ENCODE measurements at regions not wholly inside any gene's neighbourhood (a gene's known extent, or its start where the extent isn't known, plus 50 kb on each side); places are given as distances from the start of the nearest gene placed in this dataset.
A peak's percentile ranks its signal among the peaks of the same experiment; 100 is the strongest.

GRCh38 chr5:115072266-115073064 is 97.2 kb downstream of the TRIM36 start:
- DNase-seq (ENCODE audit: low spot score): no peak

- DNase-seq (ENCODE audit: low spot score): no peak
These were observed 99.0 kb downstream of the TRIM36 start for GRCh38 chr5:115070737-115071136.

DNA sequence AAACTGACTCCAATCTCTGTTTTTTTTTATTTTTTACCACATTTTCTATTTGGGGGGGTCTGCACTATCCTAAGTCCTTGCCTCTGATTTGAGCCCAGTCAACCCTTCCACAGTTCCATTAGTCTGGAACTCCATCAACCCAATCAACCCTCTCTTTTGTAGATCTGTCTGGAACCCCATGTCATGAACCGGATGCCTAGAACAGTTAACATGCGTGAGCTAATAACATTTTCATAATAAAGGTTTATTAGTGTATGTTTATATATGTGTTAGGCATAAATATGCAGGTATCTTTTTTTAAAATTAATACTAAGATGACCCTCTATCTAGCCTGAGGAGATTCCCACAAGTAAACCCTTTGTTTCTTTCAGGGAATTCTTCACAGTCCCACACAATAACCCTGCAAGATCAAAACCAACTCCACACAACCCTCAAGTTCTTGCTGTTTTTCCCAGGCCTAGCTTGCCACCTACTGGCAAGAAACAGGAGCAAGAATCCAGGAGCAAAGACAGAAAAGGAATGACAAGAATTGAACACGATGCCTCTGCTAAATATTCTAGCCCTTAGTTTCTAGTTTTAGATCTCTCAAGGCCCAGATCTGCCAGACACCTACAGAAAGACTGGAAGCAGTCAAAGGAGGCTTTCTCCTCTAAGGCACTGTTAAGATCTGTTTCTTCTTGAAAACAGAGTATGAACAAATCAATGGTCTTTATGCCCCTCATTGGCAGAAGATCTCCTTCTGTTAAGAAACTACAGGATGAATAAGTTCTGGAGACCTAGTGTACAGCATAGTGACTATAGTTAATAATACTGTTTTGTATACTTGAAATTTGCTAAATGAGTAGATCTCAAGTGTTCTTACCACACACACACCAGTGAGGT is 100.4 kb downstream of the TRIM36 start:
- DNase-seq (ENCODE audit: low spot score): no peak

GRCh38 chr5:115068239-115069086 is 101.2 kb downstream of the TRIM36 start:
- peak; percentile 8 for DNase-seq (ENCODE audit: low spot score)

GRCh38 chr5:115064380-115064779 is 105.3 kb downstream of the TRIM36 start:
- DNase-seq (ENCODE audit: low spot score): no peak

DNA sequence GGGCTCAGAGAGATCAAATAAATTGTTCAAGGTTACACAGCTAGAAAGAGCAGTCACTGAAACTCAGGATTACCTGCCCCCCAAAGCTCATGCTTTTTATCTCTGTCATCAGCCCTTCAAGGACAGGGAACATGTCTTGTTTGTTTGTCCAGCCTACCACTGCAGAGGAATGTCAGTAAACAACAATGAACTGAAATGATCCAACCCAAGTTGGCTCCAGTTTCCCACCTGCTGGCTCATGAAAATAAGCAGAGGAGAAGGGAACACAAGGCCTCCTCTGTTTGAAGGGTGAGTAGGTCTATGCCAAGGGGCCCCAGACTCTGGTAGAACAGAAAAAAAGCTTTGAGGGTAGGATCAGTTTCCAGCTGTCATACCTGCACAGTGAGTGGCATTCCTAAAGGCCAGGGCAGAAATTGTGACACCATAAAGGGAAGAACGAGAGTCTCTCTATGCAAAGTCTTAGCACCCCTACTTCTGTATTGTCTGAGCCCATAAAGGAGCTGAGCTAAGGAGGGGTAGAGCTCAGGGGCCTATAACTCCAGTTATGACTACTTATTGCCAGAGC is 115.2 kb downstream of the TRIM36 start:
- no peak for DNase-seq (ENCODE audit: low spot score)

GRCh38 chr5:115052948-115053347 is 116.8 kb downstream of the TRIM36 start:
- no peak for DNase-seq (ENCODE audit: low spot score)

DNA sequence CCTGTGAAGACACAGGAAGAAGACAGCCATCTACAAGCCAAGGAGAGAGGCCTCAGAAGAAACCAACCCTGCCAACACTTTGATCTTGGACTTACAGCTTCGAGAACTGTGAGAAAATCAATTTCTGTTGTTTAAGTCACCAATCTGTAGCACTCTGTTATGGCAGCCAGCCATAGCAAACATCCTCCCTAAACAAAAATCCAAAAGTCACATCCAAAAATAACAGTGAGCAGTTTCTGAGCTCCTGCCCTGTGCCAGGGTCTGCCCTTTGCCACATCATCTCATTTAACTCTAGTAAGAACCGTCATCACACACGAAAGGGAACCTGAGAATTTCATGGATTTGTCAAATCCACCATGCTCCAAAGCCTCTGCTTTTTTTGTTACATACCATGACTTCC is 118.8 kb downstream of the TRIM36 start:
- no peak for DNase-seq (ENCODE audit: low spot score)

DNA sequence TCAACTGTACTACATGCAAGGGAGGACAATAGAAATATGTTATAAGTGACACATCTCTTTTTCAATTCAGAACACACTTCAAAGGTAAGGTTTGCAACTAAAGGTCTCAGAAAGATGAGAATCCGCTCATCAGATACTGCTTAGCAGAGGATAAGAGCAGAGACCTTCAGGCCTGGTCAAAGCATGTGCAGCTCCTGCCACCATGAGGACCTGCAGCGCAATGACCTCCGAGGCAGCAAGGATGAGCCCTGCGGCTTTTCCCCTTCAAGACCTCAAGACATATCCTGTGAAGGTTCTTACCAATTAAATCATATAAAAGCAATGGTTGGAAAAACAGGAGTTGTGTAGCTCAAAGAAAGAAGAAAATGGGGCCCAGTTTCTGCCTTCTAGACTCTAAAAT is 135.8 kb downstream of the TRIM36 start:
- DNase-seq (ENCODE audit: low spot score): no peak

GRCh38 chr5:115028557-115028956 is 141.2 kb downstream of the TRIM36 start:
- DNase-seq (ENCODE audit: low spot score): no peak

- DNase-seq (ENCODE audit: low spot score): no peak
These were observed 144.8 kb downstream of the TRIM36 start for GRCh38 chr5:115024922-115025321.

GRCh38 chr5:115022303-115022702 is 147.4 kb downstream of the TRIM36 start:
- DNase-seq (ENCODE audit: low spot score): no peak

- DNase-seq (ENCODE audit: low spot score): no peak
These were observed 153.1 kb downstream of the TRIM36 start for GRCh38 chr5:115016646-115017045.

GRCh38 chr5:114999176-114999575 is 170.5 kb downstream of the TRIM36 start:
- no peak for DNase-seq (ENCODE audit: low spot score)

DNA sequence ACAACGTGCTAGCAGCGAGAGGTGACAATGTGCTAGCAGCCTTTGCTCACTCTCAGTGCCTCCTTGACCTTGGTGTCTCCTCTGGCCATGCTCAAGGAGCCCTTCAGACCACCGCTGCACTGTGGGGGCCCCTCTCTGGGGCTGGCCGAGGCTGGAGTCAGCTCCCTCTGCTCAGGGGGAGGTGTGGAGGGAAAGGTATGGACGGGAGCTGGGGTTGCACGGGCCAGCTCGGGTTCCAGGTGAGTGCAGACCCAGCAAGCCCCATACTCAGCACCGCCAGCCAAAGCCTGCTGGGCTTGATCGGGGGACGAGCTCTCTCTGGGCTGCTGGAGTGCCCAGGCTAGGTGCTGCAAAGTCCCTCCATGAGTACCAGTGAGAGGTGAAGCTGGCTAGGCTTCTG is 180.2 kb downstream of the TRIM36 start:
- no peak for DNase-seq (ENCODE audit: low spot score)

DNA sequence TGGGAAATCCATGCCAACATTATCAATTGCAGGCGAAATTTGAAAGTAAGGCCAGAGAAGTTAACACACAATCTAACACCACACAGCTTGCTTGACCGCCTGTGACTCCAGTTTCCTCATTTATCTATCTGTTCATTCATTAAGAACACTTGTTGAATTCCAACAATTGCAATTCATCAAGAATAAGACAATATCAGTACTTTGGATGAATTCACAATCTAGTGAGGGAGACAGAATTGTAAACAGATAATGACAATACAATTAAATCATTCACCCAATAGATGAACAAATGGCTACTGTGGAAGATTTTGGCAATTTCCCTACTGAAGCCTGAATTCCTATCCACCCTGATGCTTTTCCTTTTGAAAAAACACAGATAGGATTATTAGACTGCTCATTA is 181.6 kb downstream of the TRIM36 start:
- no peak for DNase-seq (ENCODE audit: low spot score)

GRCh38 chr5:114984796-114985195 is 184.9 kb downstream of the TRIM36 start:
- no peak for DNase-seq (ENCODE audit: low spot score)

- no peak for DNase-seq (ENCODE audit: low spot score)
These were observed 188.6 kb downstream of the TRIM36 start for GRCh38 chr5:114981111-114981510.

GRCh38 chr5:114977979-114978573 is 191.6 kb downstream of the TRIM36 start:
- DNase-seq (ENCODE audit: low spot score): no peak

- no peak for DNase-seq (ENCODE audit: low spot score)
These were observed 200.2 kb downstream of the TRIM36 start for GRCh38 chr5:114969482-114969881.

DNA sequence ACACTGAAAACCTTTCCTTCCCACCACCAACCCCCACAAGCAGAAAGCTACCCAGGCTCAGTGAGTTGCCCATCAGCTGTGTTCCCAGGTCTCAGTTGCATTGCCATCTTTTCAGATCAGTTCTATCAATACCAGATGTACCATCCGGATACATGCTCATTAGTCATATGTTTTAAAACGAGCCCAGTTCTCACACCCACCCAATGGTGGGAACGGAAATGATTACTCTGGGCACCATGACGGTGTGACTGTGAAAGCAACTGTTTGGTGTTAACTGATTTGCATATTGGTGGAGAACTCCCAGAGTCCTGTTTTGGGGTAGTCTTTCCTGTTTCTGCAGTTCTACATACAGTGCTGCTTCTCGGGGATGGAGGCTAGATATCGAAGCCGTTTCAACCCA is 212.3 kb downstream of the TRIM36 start:
- DNase-seq (ENCODE audit: low spot score): no peak

GRCh38 chr5:114953565-114953964 is 216.1 kb downstream of the TRIM36 start:
- DNase-seq (ENCODE audit: low spot score): no peak
